ENCODE measurements at regions not wholly inside any gene's neighbourhood (a gene's known extent, or its start where the extent isn't known, plus 50 kb on each side); places are given as distances from the start of the nearest gene placed in this dataset.

DNA sequence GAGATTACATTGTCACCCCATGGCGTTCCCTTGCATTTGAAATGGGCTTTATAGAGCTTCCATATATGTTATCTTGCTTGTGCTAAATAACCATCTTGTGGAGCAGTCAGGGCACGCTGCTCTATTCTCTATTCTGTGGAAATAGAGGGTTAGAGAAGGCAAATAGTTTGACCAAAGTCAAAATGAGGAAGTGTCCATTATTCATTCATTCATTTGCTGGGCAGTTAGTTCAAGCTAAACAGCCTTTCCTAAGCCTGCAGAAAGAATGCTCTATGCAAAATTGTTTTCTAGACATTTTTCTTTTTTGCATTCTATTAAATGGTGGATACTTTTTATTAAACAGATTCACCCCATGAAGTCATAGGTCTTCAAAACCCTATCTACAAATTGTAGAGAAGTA lies 67.8 kb upstream of the ELAC2 start:
- DNase-seq (ENCODE audit: low spot score): no peak

DNA sequence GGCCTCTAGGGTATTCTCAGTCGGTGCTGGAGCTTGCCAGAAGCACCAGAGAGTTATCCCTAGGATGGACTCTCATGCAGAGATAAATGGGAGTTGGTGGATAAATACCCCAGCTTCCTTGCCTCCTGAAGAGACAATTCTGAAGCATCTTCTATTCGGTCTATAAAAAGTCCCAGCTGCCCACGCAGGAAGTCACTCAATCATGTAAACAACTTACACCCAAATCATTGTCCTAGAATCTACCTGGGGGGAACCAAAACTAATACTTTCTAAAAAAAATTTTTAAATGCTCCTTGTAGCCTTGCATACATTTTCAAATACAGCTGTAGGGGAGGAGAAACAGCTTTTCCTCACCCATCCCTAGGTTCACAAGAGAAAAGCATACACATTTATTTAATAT lies 66.6 kb upstream of the ELAC2 start:
- no peak for DNase-seq (ENCODE audit: low spot score)

DNA sequence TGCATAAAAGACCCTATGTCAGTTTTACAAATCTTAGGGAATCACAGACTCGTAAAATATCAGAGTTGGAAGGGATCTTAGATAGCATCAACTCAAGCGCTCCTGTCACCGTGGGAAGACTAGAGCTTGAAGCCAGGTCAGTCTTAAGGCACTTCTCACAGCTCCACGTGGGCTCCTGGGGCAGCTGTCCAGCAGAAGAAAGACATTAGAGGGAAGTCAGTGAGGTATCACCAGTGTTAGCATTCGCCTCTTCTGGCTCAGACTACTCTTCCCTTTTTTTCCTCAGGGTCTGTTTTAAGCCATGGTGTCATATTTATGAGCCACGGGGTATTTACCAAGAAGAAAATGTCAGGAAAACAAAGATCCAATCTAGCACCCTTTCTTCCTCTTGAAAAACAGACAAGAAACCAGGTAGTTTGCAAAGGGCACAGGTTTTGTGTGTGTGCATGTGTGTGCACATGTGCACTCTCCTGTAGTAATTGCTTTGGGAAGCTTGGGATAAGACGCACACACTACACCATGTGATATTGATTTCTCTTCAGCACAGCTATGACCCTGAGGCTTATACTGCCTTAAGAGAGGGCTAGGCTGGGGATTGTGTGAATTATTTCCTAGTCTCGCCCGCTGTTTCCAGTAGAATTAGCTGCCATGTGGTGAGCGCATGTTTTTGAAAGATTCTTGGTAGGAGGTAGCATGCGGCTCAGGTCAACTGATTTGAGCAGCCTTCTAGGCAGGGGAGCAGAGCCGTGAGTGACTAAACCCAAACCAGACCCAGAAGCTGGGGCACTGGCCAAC lies 61.0 kb upstream of the ELAC2 start:
- DNase-seq (ENCODE audit: low spot score): no peak

DNA sequence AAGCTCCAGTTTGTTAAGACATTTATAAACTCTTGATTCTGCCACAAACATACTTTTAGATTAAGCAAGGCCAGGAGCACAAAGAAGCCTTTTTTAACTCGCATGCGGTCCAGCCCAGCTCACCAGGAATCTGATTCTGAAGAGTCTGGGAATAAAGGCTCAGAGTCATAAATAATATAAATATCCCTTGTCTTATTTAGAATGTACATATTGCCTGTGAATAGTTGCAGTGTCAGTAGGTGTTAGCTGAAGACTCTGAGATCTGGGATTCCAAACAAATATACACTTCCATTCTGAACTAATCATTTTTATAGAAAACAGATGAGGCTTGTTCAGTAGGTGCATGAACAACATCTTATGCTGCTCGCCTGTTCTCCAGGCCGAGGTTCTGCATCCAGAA lies 59.1 kb upstream of the ELAC2 start:
- DNase-seq (ENCODE audit: low spot score): no peak

DNA sequence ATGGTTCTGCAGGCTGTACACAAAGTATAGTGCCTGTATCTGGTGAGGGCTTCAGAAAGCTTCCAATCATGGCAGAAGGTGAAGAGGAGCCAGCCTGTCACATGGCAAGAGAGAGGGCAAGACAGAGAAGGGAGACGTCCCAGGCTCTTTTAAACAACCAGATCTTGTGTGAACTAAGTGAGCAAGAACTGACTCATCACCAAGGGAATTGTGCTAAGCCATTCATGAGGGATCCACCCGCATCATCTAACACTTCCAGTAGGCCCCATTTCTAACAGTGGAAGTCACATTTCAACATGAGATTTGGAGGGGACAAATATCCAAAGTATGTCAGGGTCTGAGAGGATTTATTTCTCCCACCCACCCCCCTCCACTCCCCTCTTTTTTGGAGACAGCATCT lies 56.2 kb upstream of the ELAC2 start:
- no peak for DNase-seq (ENCODE audit: low spot score)

DNA sequence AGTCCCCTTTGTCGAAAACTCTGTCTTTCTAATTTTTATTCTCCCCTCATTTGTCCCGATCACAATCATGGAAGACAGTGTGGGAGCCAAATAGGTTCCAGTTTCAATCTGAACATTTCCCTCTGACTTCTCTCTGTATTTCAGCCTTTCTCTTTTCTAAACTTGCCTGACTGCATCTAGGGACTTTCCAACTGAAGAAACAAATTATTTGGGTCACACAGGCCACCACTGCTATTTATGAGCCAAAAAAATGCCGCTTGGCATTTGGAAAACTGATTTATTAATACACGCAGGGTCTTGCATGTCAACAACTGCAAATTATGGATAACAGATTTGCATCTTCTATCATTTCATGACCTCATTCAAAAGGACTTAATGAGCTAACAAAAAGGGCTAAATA lies 55.2 kb upstream of the ELAC2 start:
- no peak for DNase-seq (ENCODE audit: low spot score)

DNA sequence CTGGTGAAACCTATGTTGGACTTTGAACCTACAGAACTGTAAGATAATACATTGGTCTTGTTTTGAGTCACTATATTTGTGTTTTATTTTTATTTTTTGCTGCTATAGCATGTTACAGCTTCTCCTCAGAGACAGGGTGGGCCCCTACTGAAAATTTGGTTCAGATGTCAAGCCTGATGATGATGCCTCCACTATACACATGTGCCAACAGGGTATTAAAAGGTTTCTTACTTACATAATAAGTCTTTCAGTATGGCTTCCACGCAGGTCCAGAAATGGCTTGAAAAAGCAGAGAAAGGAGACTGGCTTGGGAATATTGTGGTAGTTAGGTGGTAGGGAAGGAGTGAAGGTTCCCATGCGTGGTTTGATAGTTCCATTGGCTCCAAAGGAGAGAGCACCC lies 52.9 kb upstream of the ELAC2 start:
- DNase-seq (ENCODE audit: low spot score): no peak

DNA sequence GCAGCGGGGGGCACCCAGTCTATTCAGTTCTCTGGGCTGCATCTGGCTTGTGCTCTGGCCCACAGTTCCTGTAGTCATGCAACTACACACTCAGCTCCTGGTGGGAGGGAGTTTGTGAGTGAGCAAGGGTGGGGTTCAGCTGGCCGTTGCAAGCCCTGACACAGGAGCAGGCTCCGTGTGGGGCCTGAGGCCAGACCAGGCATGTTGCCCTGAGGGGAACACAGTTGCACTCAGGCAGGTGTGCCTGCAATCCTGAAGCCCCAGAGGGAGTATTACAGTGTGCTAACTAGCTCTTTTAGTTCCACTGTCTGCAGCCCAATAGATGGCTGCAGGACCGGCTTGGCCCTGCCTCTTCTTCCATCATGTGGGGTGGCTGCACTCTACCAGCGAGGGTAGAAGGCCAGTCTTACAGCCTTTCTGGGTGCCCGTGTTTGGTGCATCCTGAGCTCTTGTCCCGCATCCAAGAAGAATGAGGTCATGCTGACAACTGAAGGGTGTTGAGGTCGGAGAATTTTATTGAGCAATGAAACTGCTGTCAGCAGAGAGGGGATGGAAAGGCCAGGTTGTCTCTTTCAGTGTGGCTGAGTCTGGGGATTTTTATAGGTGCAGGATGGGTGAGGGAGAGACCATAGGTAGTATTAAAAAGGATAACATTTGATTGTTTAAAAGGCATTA lies 49.9 kb upstream of the ELAC2 start:
- DNase-seq (ENCODE audit: low spot score): no peak

Measured in D341Med (cell line).